Neural cell (in vitro differentiated cells): ENCODE measurements at regions not wholly inside any gene's neighbourhood (a gene's known extent, or its start where the extent isn't known, plus 50 kb on each side); places are given as distances from the start of the nearest gene placed in this dataset.

ENCODE experiments used
- POLR2AphosphoS5 ChIP-seq: IDR thresholded peaks from 2 replicates; pipeline ENCODE4 v1.6.1; 2012
- TAF1 ChIP-seq: IDR thresholded peaks from 2 replicates; pipeline ENCODE4 v1.6.1; 2012; ENCODE audit warnings: low read depth
- TF ChIP-seq, protein P1 (sequence below): fragments of 450-650 bp; IDR thresholded peaks from 2 replicates; pipeline ENCODE4 v1.5.1; 2014; ENCODE audit warnings: antibody characterized with exemption, mild to moderate bottlenecking, moderate library complexity; ENCODE audit not compliant: poor library complexity, severe bottlenecking

- TF ChIP-seq, protein P1, sequence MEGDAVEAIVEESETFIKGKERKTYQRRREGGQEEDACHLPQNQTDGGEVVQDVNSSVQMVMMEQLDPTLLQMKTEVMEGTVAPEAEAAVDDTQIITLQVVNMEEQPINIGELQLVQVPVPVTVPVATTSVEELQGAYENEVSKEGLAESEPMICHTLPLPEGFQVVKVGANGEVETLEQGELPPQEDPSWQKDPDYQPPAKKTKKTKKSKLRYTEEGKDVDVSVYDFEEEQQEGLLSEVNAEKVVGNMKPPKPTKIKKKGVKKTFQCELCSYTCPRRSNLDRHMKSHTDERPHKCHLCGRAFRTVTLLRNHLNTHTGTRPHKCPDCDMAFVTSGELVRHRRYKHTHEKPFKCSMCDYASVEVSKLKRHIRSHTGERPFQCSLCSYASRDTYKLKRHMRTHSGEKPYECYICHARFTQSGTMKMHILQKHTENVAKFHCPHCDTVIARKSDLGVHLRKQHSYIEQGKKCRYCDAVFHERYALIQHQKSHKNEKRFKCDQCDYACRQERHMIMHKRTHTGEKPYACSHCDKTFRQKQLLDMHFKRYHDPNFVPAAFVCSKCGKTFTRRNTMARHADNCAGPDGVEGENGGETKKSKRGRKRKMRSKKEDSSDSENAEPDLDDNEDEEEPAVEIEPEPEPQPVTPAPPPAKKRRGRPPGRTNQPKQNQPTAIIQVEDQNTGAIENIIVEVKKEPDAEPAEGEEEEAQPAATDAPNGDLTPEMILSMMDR = peak; percentile 34
- TF ChIP-seq POLR2AphosphoS5 (no peak), TAF1 (no peak)
Observed at GRCh38 chr21:17045214-17045853, 467.5 kb upstream of the CXADR start.
